ENCODE measurements at regions not wholly inside any gene's neighbourhood (a gene's known extent, or its start where the extent isn't known, plus 50 kb on each side); places are given as distances from the start of the nearest gene placed in this dataset.

DNA sequence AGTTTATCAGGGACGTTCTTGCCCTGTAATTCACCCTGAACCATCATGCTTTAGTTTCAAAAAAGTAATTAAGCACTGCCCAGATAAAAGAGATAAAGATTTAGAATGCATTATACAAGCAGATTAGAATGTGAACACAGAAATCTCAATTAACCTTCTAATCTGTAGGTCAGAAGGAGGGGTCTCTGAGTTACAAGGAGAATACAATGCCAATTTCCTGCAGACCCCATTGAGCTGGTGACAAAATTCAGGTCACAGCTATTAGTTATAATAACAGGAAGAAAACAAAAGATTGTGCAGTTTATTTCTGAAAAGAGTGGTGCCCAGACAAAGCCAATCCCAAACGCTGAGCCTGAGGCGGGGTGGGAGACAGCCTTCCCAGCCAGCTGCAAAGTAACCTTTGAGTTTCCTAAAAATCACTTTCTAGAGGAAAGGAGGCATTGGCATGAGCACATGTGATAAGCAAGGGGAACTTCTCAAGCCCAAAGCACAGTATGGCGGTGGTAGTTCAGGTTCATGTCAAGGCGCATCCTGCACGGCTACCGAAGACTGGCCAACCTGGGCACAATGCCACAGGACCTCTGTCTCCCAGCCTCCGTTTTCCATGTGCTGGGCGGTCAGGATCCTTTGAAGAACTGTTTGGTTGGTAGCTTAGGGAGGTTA lies 192.5 kb downstream of the TTLL2 start:
- CTCF ChIA-PET = no interaction called here
- POLR2A ChIA-PET = no interaction called here
- no peak for DNase-seq (ENCODE audit: extremely low spot score)
- TF ChIP-seq SUZ12 (IDR thresholded peaks at IDR 0.05) = no peak
- TF ChIP-seq FOXK2 (IDR thresholded peaks at IDR 0.05) = no peak
- TF ChIP-seq SP1 (IDR thresholded peaks at IDR 0.05) = no peak
- no peak for TF ChIP-seq CTBP1 (IDR thresholded peaks at IDR 0.05; ENCODE audit: borderline replicate concordance)
- TF ChIP-seq TARDBP (IDR thresholded peaks at IDR 0.05) = no peak
- TF ChIP-seq FOXM1 (IDR thresholded peaks at IDR 0.05; ENCODE audit: borderline replicate concordance) = no peak
- no peak for TF ChIP-seq LEF1 (IDR thresholded peaks at IDR 0.05; ENCODE audit: borderline replicate concordance)
- TF ChIP-seq ELF4 (IDR thresholded peaks at IDR 0.05) = no peak
- no peak for TF ChIP-seq FOXA1 (IDR thresholded peaks at IDR 0.05)
- TF ChIP-seq, protein P1, sequence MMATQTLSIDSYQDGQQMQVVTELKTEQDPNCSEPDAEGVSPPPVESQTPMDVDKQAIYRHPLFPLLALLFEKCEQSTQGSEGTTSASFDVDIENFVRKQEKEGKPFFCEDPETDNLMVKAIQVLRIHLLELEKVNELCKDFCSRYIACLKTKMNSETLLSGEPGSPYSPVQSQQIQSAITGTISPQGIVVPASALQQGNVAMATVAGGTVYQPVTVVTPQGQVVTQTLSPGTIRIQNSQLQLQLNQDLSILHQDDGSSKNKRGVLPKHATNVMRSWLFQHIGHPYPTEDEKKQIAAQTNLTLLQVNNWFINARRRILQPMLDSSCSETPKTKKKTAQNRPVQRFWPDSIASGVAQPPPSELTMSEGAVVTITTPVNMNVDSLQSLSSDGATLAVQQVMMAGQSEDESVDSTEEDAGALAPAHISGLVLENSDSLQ (IDR thresholded peaks at IDR 0.05) = no peak
- TF ChIP-seq BHLHE40 (IDR thresholded peaks at IDR 0.05; ENCODE audit: borderline replicate concordance) = no peak
- TF ChIP-seq ZNF384 (IDR thresholded peaks at IDR 0.05) = no peak
- no peak for TF ChIP-seq NFRKB (IDR thresholded peaks at IDR 0.05)
- TF ChIP-seq L3MBTL2 (conservative IDR thresholded peaks at IDR 0.05) = no peak
- no peak for TF ChIP-seq HDGF (IDR thresholded peaks at IDR 0.05; ENCODE audit: borderline replicate concordance)
- TF ChIP-seq ARNT (IDR thresholded peaks at IDR 0.05) = no peak

DNA sequence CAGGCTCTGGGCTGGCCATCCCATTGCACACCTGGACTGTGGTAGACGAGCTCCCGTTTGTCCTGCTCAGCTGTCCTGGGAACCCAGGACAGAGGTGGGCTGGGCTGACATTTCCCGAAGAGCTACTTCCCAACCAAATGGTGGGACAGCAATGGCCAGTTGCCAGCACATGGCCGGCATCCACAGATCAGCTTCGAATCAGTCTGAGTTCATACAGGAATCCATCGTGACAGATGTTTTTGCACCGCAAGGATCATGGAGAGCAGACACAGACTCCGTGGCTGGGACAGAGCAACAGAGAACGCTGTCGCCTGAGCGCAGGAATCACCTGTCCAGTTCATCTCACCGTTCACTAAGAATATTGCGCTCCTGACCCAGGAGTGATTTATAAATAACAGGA lies 198.5 kb downstream of the TTLL2 start:
- CTCF ChIA-PET = no interaction called here
- POLR2A ChIA-PET = no interaction called here
- DNase-seq (ENCODE audit: extremely low spot score) = no peak
- no peak for TF ChIP-seq BHLHE40 (IDR thresholded peaks at IDR 0.05; ENCODE audit: borderline replicate concordance)
- no peak for TF ChIP-seq ZNF384 (IDR thresholded peaks at IDR 0.05)
- TF ChIP-seq ARNT (IDR thresholded peaks at IDR 0.05) = no peak
- TF ChIP-seq LEF1 (IDR thresholded peaks at IDR 0.05; ENCODE audit: borderline replicate concordance) = no peak
- TF ChIP-seq L3MBTL2 (conservative IDR thresholded peaks at IDR 0.05) = no peak
- no peak for TF ChIP-seq HDGF (IDR thresholded peaks at IDR 0.05; ENCODE audit: borderline replicate concordance)
- TF ChIP-seq FOXM1 (IDR thresholded peaks at IDR 0.05; ENCODE audit: borderline replicate concordance) = no peak
- TF ChIP-seq FOXK2 (IDR thresholded peaks at IDR 0.05) = no peak
- no peak for TF ChIP-seq SUZ12 (IDR thresholded peaks at IDR 0.05)

DNA sequence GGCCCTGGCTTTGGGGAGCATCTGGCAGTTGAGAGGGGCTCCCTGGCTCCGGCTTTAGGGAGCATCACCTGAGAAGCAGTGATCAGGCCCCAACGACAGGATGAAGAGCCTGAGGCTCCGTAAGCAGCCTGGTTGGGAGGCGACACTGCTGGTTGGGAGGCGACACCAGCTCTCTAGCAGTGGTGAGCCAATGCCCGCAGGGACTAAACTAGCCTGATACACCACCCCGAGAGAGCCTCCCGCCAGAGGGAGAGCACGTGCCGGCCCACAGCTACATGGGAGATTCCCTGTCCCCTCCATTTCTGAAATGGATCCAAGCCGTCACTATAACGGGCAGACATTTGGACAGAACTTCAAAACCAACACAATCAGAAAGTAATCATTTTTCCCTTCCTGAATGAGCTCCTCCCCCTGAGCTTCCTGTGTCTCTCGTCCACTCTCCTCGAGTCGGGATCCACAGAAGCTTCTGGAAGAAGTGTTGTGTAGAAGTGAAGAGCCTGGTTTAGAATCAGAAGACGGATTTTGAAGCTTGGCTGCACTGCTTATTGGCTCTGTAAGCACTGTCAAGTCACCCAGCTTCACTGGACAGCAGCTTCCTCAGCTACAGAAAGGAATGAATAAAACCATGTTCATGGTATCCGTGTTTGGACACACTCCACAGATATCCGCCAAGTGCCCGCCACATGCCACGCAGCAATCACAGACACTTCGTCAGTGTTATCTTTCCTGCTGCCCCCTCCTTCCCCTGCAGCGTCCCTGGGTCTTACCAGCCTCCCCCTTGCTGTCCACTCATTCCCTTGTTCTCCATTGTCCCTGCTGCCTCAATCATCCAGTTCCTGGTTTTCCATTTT lies 199.6 kb downstream of the TTLL2 start:
- DNase-seq (ENCODE audit: extremely low spot score) = no peak
- TF ChIP-seq FOXM1 (IDR thresholded peaks at IDR 0.05; ENCODE audit: borderline replicate concordance) (no peak), TARDBP (IDR thresholded peaks at IDR 0.05) (no peak), LEF1 (IDR thresholded peaks at IDR 0.05; ENCODE audit: borderline replicate concordance) (no peak), ARNT (IDR thresholded peaks at IDR 0.05) (no peak), HDGF (IDR thresholded peaks at IDR 0.05; ENCODE audit: borderline replicate concordance) (no peak), NFRKB (IDR thresholded peaks at IDR 0.05) (no peak), BHLHE40 (IDR thresholded peaks at IDR 0.05; ENCODE audit: borderline replicate concordance) (no peak), L3MBTL2 (conservative IDR thresholded peaks at IDR 0.05) (no peak), ZNF384 (IDR thresholded peaks at IDR 0.05) (no peak), ELF4 (IDR thresholded peaks at IDR 0.05) (no peak), FOXK2 (IDR thresholded peaks at IDR 0.05) (no peak), FOXA1 (IDR thresholded peaks at IDR 0.05) (no peak), SP1 (IDR thresholded peaks at IDR 0.05) (no peak), CTBP1 (IDR thresholded peaks at IDR 0.05; ENCODE audit: borderline replicate concordance) (no peak), SUZ12 (IDR thresholded peaks at IDR 0.05) (no peak)
- TF ChIP-seq, protein P1 (IDR thresholded peaks at IDR 0.05) = no peak
- POLR2A ChIA-PET = no interaction called here
- CTCF ChIA-PET = interaction anchor here (0.5 kb wide), 1 partner anchor 18 kb away, joined by 3 read pairs; no protein-coding TSS in a partner anchor

- TF ChIP-seq ARNT (IDR thresholded peaks at IDR 0.05) (no peak), ELF4 (IDR thresholded peaks at IDR 0.05) (no peak), SUZ12 (IDR thresholded peaks at IDR 0.05) (no peak), LEF1 (IDR thresholded peaks at IDR 0.05; ENCODE audit: borderline replicate concordance) (no peak), FOXK2 (IDR thresholded peaks at IDR 0.05) (no peak), SP1 (IDR thresholded peaks at IDR 0.05) (no peak)
- DNase-seq (ENCODE audit: extremely low spot score) = no peak
- CTCF ChIA-PET = interaction anchor here (0.7 kb wide), 1 partner anchor 225 kb away, joined by 3 read pairs; no protein-coding TSS in a partner anchor
- POLR2A ChIA-PET = no interaction called here
Observed at GRCh38 chr6:167525774-167526173, 200.9 kb downstream of the TTLL2 start.

DNA sequence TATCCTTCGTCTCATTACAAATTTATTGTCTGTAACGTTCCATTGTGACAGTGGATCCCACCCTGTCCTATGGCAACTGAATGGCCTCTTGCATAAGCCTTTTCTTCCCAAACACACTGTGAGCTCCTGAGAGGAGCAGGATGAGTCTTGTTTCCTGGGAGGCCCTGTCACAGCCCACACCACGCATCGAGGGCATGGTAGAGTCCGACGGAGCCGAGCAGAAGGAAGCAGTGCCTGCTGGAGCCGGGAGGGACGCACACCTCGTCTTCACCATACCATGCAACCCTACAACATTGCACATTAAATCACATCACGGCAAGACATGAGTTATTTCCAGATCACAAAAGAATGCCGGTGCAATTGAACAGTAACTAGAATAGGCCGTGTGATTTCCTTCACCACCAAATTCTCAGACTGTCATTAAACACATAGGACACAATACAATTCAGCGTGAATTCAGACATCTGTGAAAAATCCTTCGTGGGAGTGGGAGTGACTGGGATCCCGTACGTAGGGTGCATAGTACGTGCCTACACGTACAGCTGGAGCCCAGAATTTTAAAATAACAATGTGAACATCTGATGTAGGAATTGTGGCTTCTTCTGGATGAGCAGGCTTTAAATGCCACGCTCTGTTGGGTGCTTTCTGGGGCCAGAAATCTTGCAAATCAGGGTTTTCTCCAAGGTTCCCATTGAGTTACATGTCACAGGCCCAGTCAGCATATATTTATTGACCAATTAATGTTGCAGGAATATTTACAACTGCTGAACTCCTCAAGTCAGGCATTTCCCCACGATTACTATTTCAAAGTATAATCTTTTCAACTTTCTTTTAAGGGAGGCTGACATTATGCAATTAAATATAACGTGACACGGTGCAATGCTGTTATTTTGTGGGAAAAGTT lies 201.8 kb downstream of the TTLL2 start:
- no peak for DNase-seq (ENCODE audit: extremely low spot score)
- TF ChIP-seq LEF1 (IDR thresholded peaks at IDR 0.05; ENCODE audit: borderline replicate concordance) (no peak), ARNT (IDR thresholded peaks at IDR 0.05) (no peak), ELF4 (IDR thresholded peaks at IDR 0.05) (no peak), HDGF (IDR thresholded peaks at IDR 0.05; ENCODE audit: borderline replicate concordance) (no peak), FOXA1 (IDR thresholded peaks at IDR 0.05) (no peak), CTBP1 (IDR thresholded peaks at IDR 0.05; ENCODE audit: borderline replicate concordance) (no peak), FOXK2 (IDR thresholded peaks at IDR 0.05) (no peak), ZNF384 (IDR thresholded peaks at IDR 0.05) (no peak), NFRKB (IDR thresholded peaks at IDR 0.05) (no peak), FOXM1 (IDR thresholded peaks at IDR 0.05; ENCODE audit: borderline replicate concordance) (no peak)
- ChIA-PET POLR2A (no interaction called here), CTCF (interaction anchor here (0.7 kb wide), 1 partner anchor 226 kb away, joined by 3 read pairs; no protein-coding TSS in a partner anchor)

All from HEK293T (cell line).